ENCODE measurements at regions not wholly inside any gene's neighbourhood (a gene's known extent, or its start where the extent isn't known, plus 50 kb on each side); places are given as distances from the start of the nearest gene placed in this dataset.

DNA sequence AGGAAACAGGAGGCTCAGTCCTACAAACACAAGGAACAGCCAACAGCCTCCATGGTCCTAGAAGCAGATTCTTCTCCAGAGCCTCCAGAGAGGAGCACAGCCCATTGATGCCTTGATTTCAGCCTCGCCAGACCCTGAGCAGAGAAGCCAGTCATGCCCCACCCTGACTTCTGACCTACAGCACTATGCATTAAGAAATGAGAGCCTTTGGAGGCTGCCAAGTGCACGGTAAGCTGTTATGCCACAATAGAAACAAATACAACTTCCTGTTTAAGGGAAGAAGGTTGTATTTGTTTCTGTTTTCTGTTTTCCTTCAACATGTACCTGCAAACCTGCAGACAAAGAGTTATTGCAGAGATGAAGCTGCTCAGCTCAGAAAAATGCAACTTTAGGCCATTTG lies 181.3 kb upstream of the AGAP1 start:
- no peak overlapping the region for H3K27ac ChIP-seq (ENCODE audit: low read depth, low read length, poor library complexity, severe bottlenecking)
- TF ChIP-seq, protein P1, sequence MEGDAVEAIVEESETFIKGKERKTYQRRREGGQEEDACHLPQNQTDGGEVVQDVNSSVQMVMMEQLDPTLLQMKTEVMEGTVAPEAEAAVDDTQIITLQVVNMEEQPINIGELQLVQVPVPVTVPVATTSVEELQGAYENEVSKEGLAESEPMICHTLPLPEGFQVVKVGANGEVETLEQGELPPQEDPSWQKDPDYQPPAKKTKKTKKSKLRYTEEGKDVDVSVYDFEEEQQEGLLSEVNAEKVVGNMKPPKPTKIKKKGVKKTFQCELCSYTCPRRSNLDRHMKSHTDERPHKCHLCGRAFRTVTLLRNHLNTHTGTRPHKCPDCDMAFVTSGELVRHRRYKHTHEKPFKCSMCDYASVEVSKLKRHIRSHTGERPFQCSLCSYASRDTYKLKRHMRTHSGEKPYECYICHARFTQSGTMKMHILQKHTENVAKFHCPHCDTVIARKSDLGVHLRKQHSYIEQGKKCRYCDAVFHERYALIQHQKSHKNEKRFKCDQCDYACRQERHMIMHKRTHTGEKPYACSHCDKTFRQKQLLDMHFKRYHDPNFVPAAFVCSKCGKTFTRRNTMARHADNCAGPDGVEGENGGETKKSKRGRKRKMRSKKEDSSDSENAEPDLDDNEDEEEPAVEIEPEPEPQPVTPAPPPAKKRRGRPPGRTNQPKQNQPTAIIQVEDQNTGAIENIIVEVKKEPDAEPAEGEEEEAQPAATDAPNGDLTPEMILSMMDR (IDR thresholded peaks at IDR 0.05; ENCODE audit: low read length): no peak
- TF ChIP-seq EZH2 (IDR thresholded peaks at IDR 0.05; ENCODE audit: borderline replicate concordance, low read length): no peak

DNA sequence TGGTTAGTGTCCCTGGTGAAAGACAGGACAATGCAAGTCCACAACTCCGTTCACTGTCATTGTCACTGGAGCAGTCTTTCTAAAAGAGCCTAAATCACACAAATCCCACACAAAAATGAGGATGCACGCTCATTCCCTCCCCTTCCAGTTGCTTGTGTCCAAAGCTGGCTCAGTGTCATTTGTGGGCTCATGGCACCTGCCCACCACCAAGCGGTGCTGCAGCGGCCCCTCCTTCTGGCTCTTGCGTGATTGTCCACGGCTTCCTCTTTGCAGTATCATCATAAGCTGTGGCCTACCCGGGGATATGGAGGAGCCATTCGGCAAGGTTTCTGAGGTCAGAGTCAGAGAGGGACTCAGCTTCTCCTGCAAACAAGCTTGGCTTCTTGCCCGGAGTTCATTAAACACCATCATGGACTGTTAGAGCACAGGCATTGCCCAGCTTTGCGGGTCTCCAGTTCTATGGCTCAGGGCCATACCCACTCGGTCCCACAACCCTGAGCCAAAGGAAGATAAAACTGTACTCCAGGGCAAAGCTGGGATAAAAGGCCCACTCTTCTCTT lies 179.4 kb upstream of the AGAP1 start:
- no peaks in the 10 kb centered on the region for H3K36me3 ChIP-seq (ENCODE audit: insufficient read depth, low read length)
- H3K4me3 ChIP-seq (ENCODE audit: low read depth, low read length, poor library complexity, severe bottlenecking): no peak overlapping the region
- H3F3A ChIP-seq (ENCODE audit: insufficient read depth, low read length): no peaks in the 10 kb centered on the region
- H4K20me1 ChIP-seq (ENCODE audit: insufficient read depth, low read length): no peaks in the 10 kb centered on the region
- H3K9me2 ChIP-seq (ENCODE audit: low read depth, low read length): no peaks in the 10 kb centered on the region
- no peak overlapping the region for H3K4me2 ChIP-seq (ENCODE audit: low read length)
- H3K9me3 ChIP-seq (ENCODE audit: low read length): no peaks in the 10 kb centered on the region
- no peaks in the 10 kb centered on the region for H3K79me2 ChIP-seq (ENCODE audit: insufficient read depth, low read length)
- H2AFZ ChIP-seq (ENCODE audit: low read length): no peak overlapping the region
- H3K9ac ChIP-seq (ENCODE audit: low read length): no peak overlapping the region
- no peak for TF ChIP-seq EZH2 (IDR thresholded peaks at IDR 0.05; ENCODE audit: borderline replicate concordance, low read length)
- TF ChIP-seq, protein P1 (IDR thresholded peaks at IDR 0.05; ENCODE audit: low read length): no peak
- H3K4me1 ChIP-seq (ENCODE audit: insufficient read depth, low read length, severe bottlenecking): no peaks in the 10 kb centered on the region
- no peak overlapping the region for H3K27ac ChIP-seq (ENCODE audit: low read depth, low read length, poor library complexity, severe bottlenecking)
- no peaks in the 10 kb centered on the region for H3K27me3 ChIP-seq (ENCODE audit: insufficient read depth, low read length)

More for the DNA sequence above, 181.3 kb upstream of the AGAP1 start:
- H3K9me3 ChIP-seq (ENCODE audit: low read length): no peaks in the 10 kb centered on the region
- no peaks in the 10 kb centered on the region for H3K27me3 ChIP-seq (ENCODE audit: insufficient read depth, low read length)
- H3F3A ChIP-seq (ENCODE audit: insufficient read depth, low read length): no peaks in the 10 kb centered on the region
- no peaks in the 10 kb centered on the region for H3K36me3 ChIP-seq (ENCODE audit: insufficient read depth, low read length)
- no peak overlapping the region for H2AFZ ChIP-seq (ENCODE audit: low read length)
- no peaks in the 10 kb centered on the region for H3K9me2 ChIP-seq (ENCODE audit: low read depth, low read length)
- no peak overlapping the region for H3K4me2 ChIP-seq (ENCODE audit: low read length)
- H3K4me1 ChIP-seq (ENCODE audit: insufficient read depth, low read length, severe bottlenecking): no peaks in the 10 kb centered on the region
- no peaks in the 10 kb centered on the region for H4K20me1 ChIP-seq (ENCODE audit: insufficient read depth, low read length)
- H3K4me3 ChIP-seq (ENCODE audit: low read depth, low read length, poor library complexity, severe bottlenecking): no peak overlapping the region
- no peak overlapping the region for H3K9ac ChIP-seq (ENCODE audit: low read length)
- no peaks in the 10 kb centered on the region for H3K79me2 ChIP-seq (ENCODE audit: insufficient read depth, low read length)

DNA sequence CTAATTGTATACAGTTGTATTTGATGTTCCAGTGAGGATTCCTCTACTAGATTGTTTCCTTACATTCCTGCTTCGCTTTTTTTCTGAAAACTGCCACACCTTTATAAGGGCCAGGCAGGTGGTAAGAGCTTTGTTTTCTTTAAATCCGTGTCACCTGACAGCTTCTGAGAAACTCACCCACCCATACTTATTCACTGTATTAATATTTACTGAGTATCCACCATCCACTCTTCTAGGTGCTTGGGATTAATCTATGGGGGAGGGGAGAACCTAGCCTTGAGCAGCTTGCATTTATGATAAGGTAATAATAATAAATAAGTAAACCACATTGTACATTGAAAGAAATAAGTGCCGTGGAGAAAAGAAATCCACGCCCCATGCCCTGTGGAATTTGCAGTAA lies 174.7 kb upstream of the AGAP1 start:
- Histone ChIP-seq H4K20me1 (ENCODE audit: insufficient read depth, low read length) (no peaks in the 10 kb centered on the region), H3K27ac (ENCODE audit: low read depth, low read length, poor library complexity, severe bottlenecking) (no peak overlapping the region), H3K4me2 (ENCODE audit: low read length) (no peak overlapping the region), H3K9ac (ENCODE audit: low read length) (no peak overlapping the region), H3K27me3 (ENCODE audit: insufficient read depth, low read length) (no peaks in the 10 kb centered on the region), H3K9me3 (ENCODE audit: low read length) (no peaks in the 10 kb centered on the region), H3K4me3 (ENCODE audit: low read depth, low read length, poor library complexity, severe bottlenecking) (no peak overlapping the region), H3K79me2 (ENCODE audit: insufficient read depth, low read length) (no peaks in the 10 kb centered on the region), H3K9me2 (ENCODE audit: low read depth, low read length) (no peaks in the 10 kb centered on the region), H3K36me3 (ENCODE audit: insufficient read depth, low read length) (no peaks in the 10 kb centered on the region), H3K4me1 (ENCODE audit: insufficient read depth, low read length, severe bottlenecking) (no peaks in the 10 kb centered on the region), H2AFZ (ENCODE audit: low read length) (no peak overlapping the region), H3F3A (ENCODE audit: insufficient read depth, low read length) (no peaks in the 10 kb centered on the region)
- TF ChIP-seq EZH2 (IDR thresholded peaks at IDR 0.05; ENCODE audit: borderline replicate concordance, low read length): no peak
- TF ChIP-seq, protein P1 (IDR thresholded peaks at IDR 0.05; ENCODE audit: low read length): no peak
